ENCODE measurements at regions not wholly inside any gene's neighbourhood (a gene's known extent, or its start where the extent isn't known, plus 50 kb on each side); places are given as distances from the start of the nearest gene placed in this dataset.

GRCh38 chr16:16857603-16858283, 478.8 kb downstream of the NPIPA7 start:
- H3K36me3 Mint-ChIP-seq, result no peaks in the 10 kb centered on the region
- peaks cover 10% of the 10 kb centered on the region for H3K4me1 Mint-ChIP-seq
- ChIA-PET CTCF (interaction anchor here (0.6 kb wide), 1 partner anchor 236 kb away, joined by 4 read pairs; no protein-coding TSS in a partner anchor), POLR2A (no interaction called here)
- H3K27me3 Mint-ChIP-seq (ENCODE audit: low read depth), result no peaks in the 10 kb centered on the region
- ATAC-seq (no peak), DNase-seq (ENCODE audit: low spot score) (no peak)
- H3K9me3 Mint-ChIP-seq, result no peaks in the 10 kb centered on the region
- no peak for TF ChIP-seq IRF2 (CRISPR knock-in tag; IDR thresholded peaks at IDR 0.05; ENCODE audit: borderline replicate concordance, low read depth)
- no peak for TF ChIP-seq USF1 (CRISPR knock-in tag; IDR thresholded peaks at IDR 0.05)
- TF ChIP-seq ZBTB43 (CRISPR knock-in tag; IDR thresholded peaks at IDR 0.05), result no peak
- TF ChIP-seq FOXP1 (CRISPR knock-in tag; IDR thresholded peaks at IDR 0.05; ENCODE audit: borderline replicate concordance), result no peak
- H3K4me3 Mint-ChIP-seq, result no peak overlapping the region
- no peak overlapping the region for H3K27ac Mint-ChIP-seq

- DNase-seq (ENCODE audit: low spot score) (peak; percentile 60), ATAC-seq (peak; percentile 65)
- H3K36me3 Mint-ChIP-seq, result no peaks in the 10 kb centered on the region
Measured at GRCh38 chr16:16861546-16861945, 482.6 kb downstream of the NPIPA7 start.

GRCh38 chr16:16863672-16864071, 484.7 kb downstream of the NPIPA7 start:
- H3K27me3 Mint-ChIP-seq (ENCODE audit: low read depth), result 0 out of 2 replicates have a peak, but pooled peaks cover 3% of the 10 kb centered on the region
- H3K27ac Mint-ChIP-seq, result no peak overlapping the region
- no peaks in the 10 kb centered on the region for H3K36me3 Mint-ChIP-seq
- no peak for ATAC-seq
- H3K4me1 Mint-ChIP-seq, result peaks cover 32% of the 10 kb centered on the region
- DNase-seq (ENCODE audit: low spot score), result no peak
- H3K4me3 Mint-ChIP-seq, result no peak overlapping the region
- POLR2A ChIA-PET, result no interaction called here
- no peak for TF ChIP-seq CTCF (IDR thresholded peaks at IDR 0.05)
- TF ChIP-seq USF1 (CRISPR knock-in tag; IDR thresholded peaks at IDR 0.05), result no peak
- no peak for TF ChIP-seq ATF3 (CRISPR knock-in tag; conservative IDR thresholded peaks at IDR 0.05)
- no peak for TF ChIP-seq ERG (CRISPR knock-in tag; IDR thresholded peaks at IDR 0.05)
- no peak for TF ChIP-seq GRHL2 (CRISPR knock-in tag; IDR thresholded peaks at IDR 0.05; ENCODE audit: insufficient replicate concordance, severe bottlenecking)
- CTCF ChIA-PET, result interaction anchor here (1.6 kb wide), 1 partner anchor 17 kb away, joined by 4 read pairs; no protein-coding TSS in a partner anchor
- no peaks in the 10 kb centered on the region for H3K9me3 Mint-ChIP-seq

More at GRCh38 chr16:16861546-16861945, 482.6 kb downstream of the NPIPA7 start:
- H3K27ac Mint-ChIP-seq, result no peak overlapping the region; the same call in 1 of the 2 replicates
- H3K4me1 Mint-ChIP-seq, result peaks cover 21% of the 10 kb centered on the region
- 0 out of 2 replicates have a peak, but pooled peaks cover 3% of the 10 kb centered on the region for H3K27me3 Mint-ChIP-seq (ENCODE audit: low read depth)
- H3K4me3 Mint-ChIP-seq, result no peak overlapping the region
- ChIA-PET POLR2A (no interaction called here), CTCF (interaction anchor here (0.6 to 1.8 kb wide), 20 partner anchors 13 to 1077 kb away, joined by 3 to 16 read pairs (median 4); no protein-coding TSS in a partner anchor)
- no peaks in the 10 kb centered on the region for H3K9me3 Mint-ChIP-seq
- peak; percentile 48 for TF ChIP-seq CTCF (IDR thresholded peaks at IDR 0.05)
- no peak for TF ChIP-seq STAT6 (CRISPR knock-in tag; conservative IDR thresholded peaks at IDR 0.05; ENCODE audit: low read depth)

Data from WTC11 (cell line).